A549 (cell line): ENCODE measurements at regions not wholly inside any gene's neighbourhood (a gene's known extent, or its start where the extent isn't known, plus 50 kb on each side); places are given as distances from the start of the nearest gene placed in this dataset.

Source experiments
- CTCF ChIP-seq: fragments of >200 bp; sonication (Bioruptor Twin); formaldehyde crosslinking; IDR thresholded peaks from 3 replicates; pipeline ENCODE4 v1.5.1; 2016
- FOXS1 ChIP-seq: fragments of 250-450 bp; sonication (Bioruptor Pico); IDR thresholded peaks from 2 replicates; pipeline ENCODE4 v1.5.0; 2020; ENCODE audit warnings: mild to moderate bottlenecking, moderate library complexity
- MAX ChIP-seq: IDR thresholded peaks from 2 replicates; pipeline ENCODE4 v1.6.1; 2012
- MYC ChIP-seq: IDR thresholded peaks from 2 replicates; pipeline ENCODE4 v1.6.1; 2012; ENCODE audit warnings: mild to moderate bottlenecking, inconsistent platforms, low read length, improper control_type of control experiment, borderline replicate concordance
- NFE2L2 ChIP-seq: fragments of 150-350 bp; conservative IDR thresholded peaks from 2 replicates; pipeline ENCODE4 v1.6.1; 2014; ENCODE audit warnings: low read length
- POLR2A ChIP-seq: IDR thresholded peaks from 2 replicates; pipeline ENCODE4 v1.6.1; 2012; ENCODE audit warnings: mild to moderate bottlenecking, low read length
- POLR2AphosphoS2 ChIP-seq: conservative IDR thresholded peaks from 2 replicates; pipeline ENCODE4 v1.6.1; 2012; ENCODE audit warnings: low read length, improper control_type of control experiment, inconsistent platforms
- RAD21 ChIP-seq, 2 experiments: fragments of >200 bp in 1 of 2; sonication (Bioruptor Twin) in 1 of 2; formaldehyde crosslinking in 1 of 2; IDR thresholded peaks in 1 of 2; conservative IDR thresholded peaks in 1 of 2; 2 replicates in 1 of 2; 3 replicates in 1 of 2; pipeline ENCODE4 v1.6.1; 2012 to 2018; ENCODE audit warnings: inconsistent platforms in 1 of 2
- RARB ChIP-seq: fragments of 250-450 bp; sonication (Bioruptor Pico); IDR thresholded peaks from 2 replicates; pipeline ENCODE4 v1.8.0; 2021; ENCODE audit warnings: mild to moderate bottlenecking, moderate library complexity
- RCOR1 ChIP-seq: fragments of 150-350 bp; IDR thresholded peaks from 2 replicates; pipeline ENCODE4 v1.6.1; 2014; ENCODE audit warnings: antibody characterized with exemption, low read length, low read depth
- RFX5 ChIP-seq: fragments of 450-650 bp; IDR thresholded peaks from 2 replicates; pipeline ENCODE4 v1.7.1; 2014; ENCODE audit warnings: antibody characterized with exemption, mild to moderate bottlenecking, moderate library complexity
- SREBF2 ChIP-seq: fragments of 450-650 bp; IDR thresholded peaks from 2 replicates; pipeline ENCODE4 v1.6.1; 2014; ENCODE audit warnings: mild to moderate bottlenecking, moderate library complexity

- TF ChIP-seq MAX (no peak), CTCF (no peak), RFX5 (no peak), POLR2A (no peak), MYC (no peak), RAD21 (conservative IDR thresholded peaks at IDR 0.05 in 1 of 2, IDR thresholded peaks at IDR 0.05 in 1 of 2) (no peak), RCOR1 (no peak), POLR2AphosphoS2 (no peak), NFE2L2 (no peak), FOXS1 (CRISPR knock-in tag) (no peak), SREBF2 (no peak), RARB (CRISPR knock-in tag) (no peak)
Observed at GRCh38 chr4:176614793-176615192, 177.9 kb downstream of the VEGFC start.
